Panc1 (cell line): ENCODE measurements at regions not wholly inside any gene's neighbourhood (a gene's known extent, or its start where the extent isn't known, plus 50 kb on each side); places are given as distances from the start of the nearest gene placed in this dataset.
"Not testable (repeated sequence)": the region's sequence is repeated elsewhere in the genome, so short reads cannot be mapped to it uniquely, and the experiment has no call there.

Experiments used
- ATAC-seq: fragments of 200-7000 bp; cut with Tn5 transposase; 2 replicates; pipeline ENCODE4 v1.9.1; 2020; ENCODE audit warnings: mild to moderate bottlenecking, moderate library complexity
- BruUV-seq: library from RNA; stranded (reverse); fragments of 400-500 nt; replicated peaks from 2 replicates; lab custom pipeline; 2021; lab: Mats Ljungman, UMichigan
- CTCF ChIA-PET: fragments of 300-600 bp; sonication (Branson Sonifier 250); formaldehyde crosslinking; loops from one replicate; lab custom pipeline; 2022; ENCODE audit warnings: antibody characterized with exemption; lab: Charles Lee
- POLR2A ChIA-PET: fragments of 300-600 bp; sonication (Branson Sonifier 250); formaldehyde crosslinking; loops from one replicate; lab custom pipeline; 2022; ENCODE audit warnings: antibody characterized with exemption; lab: Charles Lee
- DNase-seq: peaks from one replicate; pipeline ENCODE4 v3.0.0-alpha.2; 2010; ENCODE audit warnings: low read depth, low spot score
- H3K27ac ChIP-seq: 2 replicates; pipeline ENCODE4 v1.5.1; 2011; ENCODE audit warnings: mild to moderate bottlenecking, low read length, inconsistent platforms
- H3K27me3 ChIP-seq: fragments of 200-500 bp; sonication (Bioruptor generic); 2 replicates; pipeline ENCODE4 v1.6.0; 2014; ENCODE audit warnings: low read length, inconsistent platforms; ENCODE audit not compliant: control insufficient read depth, insufficient read depth
- H3K36me3 ChIP-seq: fragments of 200-500 bp; sonication (Bioruptor generic); 2 replicates; pipeline ENCODE4 v1.5.1; 2014; ENCODE audit warnings: inconsistent platforms, mild to moderate bottlenecking, low read length, moderate library complexity; ENCODE audit not compliant: control insufficient read depth, insufficient read depth
- H3K4me1 ChIP-seq: 2 replicates; pipeline ENCODE4 v1.5.1; 2011; ENCODE audit warnings: inconsistent platforms, mild to moderate bottlenecking, low read length, moderate library complexity; ENCODE audit not compliant: control insufficient read depth, insufficient read depth
- H3K4me3 ChIP-seq, 2 experiments: 2 replicates each; pipeline ENCODE4 v1.5.1; 2011 to 2012; ENCODE audit warnings: low read depth in 2 of 2, low read length in 2 of 2, mild to moderate bottlenecking in 2 of 2, inconsistent platforms in 1 of 2, moderate library complexity in 1 of 2
- H3K9me3 ChIP-seq: fragments of 200-500 bp; sonication (Bioruptor generic); 2 replicates; pipeline ENCODE4 v1.5.1; 2014; ENCODE audit warnings: low read depth, mild to moderate bottlenecking, inconsistent platforms, low read length, moderate library complexity; ENCODE audit not compliant: control insufficient read depth, insufficient read depth
- POLR2AphosphoS5 ChIP-seq: IDR thresholded peaks from 2 replicates; pipeline ENCODE4 v1.6.1; 2012; ENCODE audit warnings: mild to moderate bottlenecking, low read depth, low read length, moderate library complexity
- SIN3A ChIP-seq: IDR thresholded peaks from 2 replicates; pipeline ENCODE4 v1.6.1; 2012; ENCODE audit warnings: low read depth, mild to moderate bottlenecking, low read length, moderate library complexity, borderline replicate concordance; ENCODE audit not compliant: insufficient read depth
- TCF7L2 ChIP-seq: IDR thresholded peaks from 2 replicates; pipeline ENCODE4 v1.6.1; 2011; ENCODE audit warnings: mild to moderate bottlenecking, low read depth, low read length, inconsistent platforms
- in situ Hi-C: cut with HindIII; loops from 2 replicates; pipeline ENCODE4 v1.10.0; 2016; ENCODE audit warnings: low sequenced_read_pairs, low pct_unique_long_range_greater_than_20kb
- intact Hi-C: fragments of 100-400 bp; cut with micrococcal nuclease; formaldehyde crosslinking; loops from one replicate; pipeline ENCODE4 v1.10.0; 2022; ENCODE audit not compliant: unreplicated experiment
- TF ChIP-seq, protein P1 (sequence below): fragments of 450-650 bp; IDR thresholded peaks from 2 replicates; pipeline ENCODE4 v1.5.1; 2017; ENCODE audit warnings: mild to moderate bottlenecking
- TF ChIP-seq, protein P2 (sequence below), 2 experiments: IDR thresholded peaks; 2 replicates each; pipeline ENCODE4 v1.6.1; 2011 to 2012; ENCODE audit warnings: low read depth in 2 of 2, control low read depth in 1 of 2, low read length in 1 of 2, mild to moderate bottlenecking in 1 of 2, moderate library complexity in 1 of 2; ENCODE audit not compliant: insufficient read depth in 1 of 2

DNA sequence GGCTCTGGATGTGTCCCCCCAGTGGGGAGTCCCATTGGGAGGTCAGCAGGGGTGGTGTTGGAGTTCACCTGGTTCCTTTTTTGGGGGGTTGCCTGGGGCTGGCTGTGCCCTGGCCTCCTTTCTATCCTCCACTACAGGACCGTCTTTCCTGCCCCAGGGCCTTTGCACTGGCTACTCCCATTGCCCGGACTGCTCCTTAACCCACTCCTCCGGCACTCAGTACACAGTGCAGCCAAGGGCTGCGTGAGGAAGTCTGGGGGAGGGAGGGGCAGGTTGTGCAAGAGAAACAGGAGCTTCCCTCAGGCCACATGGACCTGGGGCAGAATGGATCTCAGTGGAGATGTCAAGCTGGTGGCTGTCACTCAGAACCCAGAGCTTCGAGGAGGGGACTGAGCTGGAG is 429.3 kb upstream of the SULF2 start:
- H3K9me3 ChIP-seq = no peaks in the 10 kb centered on the region
- no peaks in the 10 kb centered on the region for H3K27me3 ChIP-seq
- no peaks in the 10 kb centered on the region for H3K36me3 ChIP-seq
- no peak for DNase-seq
- TF ChIP-seq, protein P1, sequence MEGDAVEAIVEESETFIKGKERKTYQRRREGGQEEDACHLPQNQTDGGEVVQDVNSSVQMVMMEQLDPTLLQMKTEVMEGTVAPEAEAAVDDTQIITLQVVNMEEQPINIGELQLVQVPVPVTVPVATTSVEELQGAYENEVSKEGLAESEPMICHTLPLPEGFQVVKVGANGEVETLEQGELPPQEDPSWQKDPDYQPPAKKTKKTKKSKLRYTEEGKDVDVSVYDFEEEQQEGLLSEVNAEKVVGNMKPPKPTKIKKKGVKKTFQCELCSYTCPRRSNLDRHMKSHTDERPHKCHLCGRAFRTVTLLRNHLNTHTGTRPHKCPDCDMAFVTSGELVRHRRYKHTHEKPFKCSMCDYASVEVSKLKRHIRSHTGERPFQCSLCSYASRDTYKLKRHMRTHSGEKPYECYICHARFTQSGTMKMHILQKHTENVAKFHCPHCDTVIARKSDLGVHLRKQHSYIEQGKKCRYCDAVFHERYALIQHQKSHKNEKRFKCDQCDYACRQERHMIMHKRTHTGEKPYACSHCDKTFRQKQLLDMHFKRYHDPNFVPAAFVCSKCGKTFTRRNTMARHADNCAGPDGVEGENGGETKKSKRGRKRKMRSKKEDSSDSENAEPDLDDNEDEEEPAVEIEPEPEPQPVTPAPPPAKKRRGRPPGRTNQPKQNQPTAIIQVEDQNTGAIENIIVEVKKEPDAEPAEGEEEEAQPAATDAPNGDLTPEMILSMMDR = no peak
- TF ChIP-seq TCF7L2 = no peak
- no peak for TF ChIP-seq POLR2AphosphoS5
- TF ChIP-seq, protein P2, sequence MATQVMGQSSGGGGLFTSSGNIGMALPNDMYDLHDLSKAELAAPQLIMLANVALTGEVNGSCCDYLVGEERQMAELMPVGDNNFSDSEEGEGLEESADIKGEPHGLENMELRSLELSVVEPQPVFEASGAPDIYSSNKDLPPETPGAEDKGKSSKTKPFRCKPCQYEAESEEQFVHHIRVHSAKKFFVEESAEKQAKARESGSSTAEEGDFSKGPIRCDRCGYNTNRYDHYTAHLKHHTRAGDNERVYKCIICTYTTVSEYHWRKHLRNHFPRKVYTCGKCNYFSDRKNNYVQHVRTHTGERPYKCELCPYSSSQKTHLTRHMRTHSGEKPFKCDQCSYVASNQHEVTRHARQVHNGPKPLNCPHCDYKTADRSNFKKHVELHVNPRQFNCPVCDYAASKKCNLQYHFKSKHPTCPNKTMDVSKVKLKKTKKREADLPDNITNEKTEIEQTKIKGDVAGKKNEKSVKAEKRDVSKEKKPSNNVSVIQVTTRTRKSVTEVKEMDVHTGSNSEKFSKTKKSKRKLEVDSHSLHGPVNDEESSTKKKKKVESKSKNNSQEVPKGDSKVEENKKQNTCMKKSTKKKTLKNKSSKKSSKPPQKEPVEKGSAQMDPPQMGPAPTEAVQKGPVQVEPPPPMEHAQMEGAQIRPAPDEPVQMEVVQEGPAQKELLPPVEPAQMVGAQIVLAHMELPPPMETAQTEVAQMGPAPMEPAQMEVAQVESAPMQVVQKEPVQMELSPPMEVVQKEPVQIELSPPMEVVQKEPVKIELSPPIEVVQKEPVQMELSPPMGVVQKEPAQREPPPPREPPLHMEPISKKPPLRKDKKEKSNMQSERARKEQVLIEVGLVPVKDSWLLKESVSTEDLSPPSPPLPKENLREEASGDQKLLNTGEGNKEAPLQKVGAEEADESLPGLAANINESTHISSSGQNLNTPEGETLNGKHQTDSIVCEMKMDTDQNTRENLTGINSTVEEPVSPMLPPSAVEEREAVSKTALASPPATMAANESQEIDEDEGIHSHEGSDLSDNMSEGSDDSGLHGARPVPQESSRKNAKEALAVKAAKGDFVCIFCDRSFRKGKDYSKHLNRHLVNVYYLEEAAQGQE (IDR thresholded peaks at IDR 0.05; ENCODE audit: insufficient read depth in 1 of 2, low read depth in 2 of 2, low read length in 1 of 2) = no peak
- no peak for TF ChIP-seq SIN3A
- H3K4me3 ChIP-seq = no peak overlapping the region
- H3K4me1 ChIP-seq = no peaks in the 10 kb centered on the region
- ChIA-PET POLR2A (no interaction called here), CTCF (no interaction called here)
- intact Hi-C loops (no loop called here), in situ Hi-C loops (no loop called here)
- no peak for ATAC-seq
- no TSS peak for BruUV-seq
- no peak overlapping the region for H3K27ac ChIP-seq

DNA sequence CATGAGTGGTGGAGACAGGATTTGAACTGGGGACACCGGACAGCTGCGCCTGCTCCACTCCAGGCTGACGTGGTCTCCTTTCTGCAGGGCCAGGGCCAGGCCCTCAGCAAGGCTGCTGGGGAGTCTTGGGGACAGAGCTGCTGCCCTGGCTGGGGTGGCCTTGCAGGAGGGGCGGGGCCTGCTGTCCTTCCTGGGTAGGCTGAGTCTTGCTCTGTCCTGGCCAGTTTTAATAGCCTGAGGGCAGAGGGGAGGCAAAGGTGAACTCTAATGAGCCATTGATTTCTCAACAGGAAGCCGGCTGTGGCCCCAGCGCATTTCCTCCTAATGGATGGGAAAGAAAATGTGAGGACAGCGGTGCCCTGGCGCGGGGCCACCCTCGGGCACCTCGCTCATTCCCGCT is 428.4 kb upstream of the SULF2 start:
- in situ Hi-C loops = not testable (repeated sequence)

DNA sequence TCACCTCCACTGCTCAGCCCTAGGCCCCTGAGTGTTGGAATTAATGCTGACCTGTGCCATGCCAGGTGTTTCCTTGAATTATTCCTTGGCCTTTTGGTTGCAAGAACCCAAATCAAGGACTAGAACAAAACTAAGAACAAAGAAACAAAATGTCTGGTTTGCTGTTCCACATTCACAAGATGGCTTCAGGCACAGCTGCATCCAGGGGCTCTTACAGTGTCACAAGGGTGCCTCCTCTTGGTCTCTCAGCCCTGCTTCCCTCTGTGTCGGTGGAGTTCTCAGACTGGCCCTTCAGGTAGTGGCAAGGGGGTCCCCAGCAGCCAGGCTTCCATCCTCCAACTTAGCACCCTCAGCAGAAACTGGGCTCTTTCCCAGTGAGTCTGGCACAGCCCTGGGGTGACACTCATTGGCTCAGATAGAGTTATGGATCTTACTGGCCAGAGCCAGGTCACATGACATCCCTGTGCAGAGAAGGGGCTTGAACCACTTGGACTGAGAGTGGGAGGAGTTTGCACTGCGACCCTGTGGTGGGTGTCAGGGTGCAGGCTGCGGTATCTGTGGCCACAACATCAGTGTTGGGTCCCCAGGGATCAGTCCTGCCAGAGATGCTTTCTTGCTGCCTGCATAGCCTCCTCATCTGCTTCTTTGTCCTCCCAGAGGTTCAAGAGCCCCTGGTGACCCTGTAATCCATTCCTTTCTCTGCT is 427.7 kb upstream of the SULF2 start:
- ATAC-seq = no peak
- CTCF ChIA-PET = no interaction called here
- Histone ChIP-seq H3K4me3 (no peak overlapping the region), H3K9me3 (no peaks in the 10 kb centered on the region), H3K27me3 (no peaks in the 10 kb centered on the region), H3K4me1 (no peaks in the 10 kb centered on the region), H3K27ac (no peak overlapping the region), H3K36me3 (no peaks in the 10 kb centered on the region)
- no peak for DNase-seq
- in situ Hi-C loops = no loop called here
- TF ChIP-seq, protein P1 = no peak
- TF ChIP-seq POLR2AphosphoS5 (no peak), SIN3A (no peak), TCF7L2 (no peak)
- TF ChIP-seq, protein P2 (IDR thresholded peaks at IDR 0.05; ENCODE audit: insufficient read depth in 1 of 2, low read depth in 2 of 2, low read length in 1 of 2) = no peak
- no TSS peak for BruUV-seq
- intact Hi-C loops = no loop called here
- POLR2A ChIA-PET = no interaction called here

More for the DNA sequence above, 428.4 kb upstream of the SULF2 start:
- CTCF ChIA-PET, BruUV-seq, H3K27me3 ChIP-seq, H3K4me1 ChIP-seq, H3K9me3 ChIP-seq, DNase-seq, intact Hi-C loops, H3K27ac ChIP-seq, POLR2A ChIA-PET, H3K4me3 ChIP-seq, H3K36me3 ChIP-seq: not testable (repeated sequence)
- ATAC-seq = peak; percentile 44
